ENCODE measurements at regions not wholly inside any gene's neighbourhood (a gene's known extent, or its start where the extent isn't known, plus 50 kb on each side); places are given as distances from the start of the nearest gene placed in this dataset.

GRCh38 chr12:59890896-59891579, 295.2 kb downstream of the SLC16A7 start:
- Histone ChIP-seq H3K27ac (ENCODE audit: low read depth in 1 of 2, low read length in 2 of 2) (no peak overlapping the region), H3K4me1 (ENCODE audit: control insufficient read depth in 4 of 4, insufficient read depth in 4 of 4, low read length in 3 of 4) (no peaks in the 10 kb centered on the region), H3K36me3 (ENCODE audit: control insufficient read depth in 4 of 4, insufficient read depth in 3 of 4, low read depth in 1 of 4, low read length in 3 of 4) (no peaks in the 10 kb centered on the region), H3K4me3 (ENCODE audit: low read depth in 1 of 3, low read length in 3 of 3) (no peak overlapping the region), H3K27me3 (ENCODE audit: control insufficient read depth in 4 of 4, insufficient read depth in 4 of 4, low read length in 3 of 4) (peaks cover 0 to 2% (median 0%) of the 10 kb centered on the region in 4 donors), H3K9me3 (ENCODE audit: control insufficient read depth in 4 of 4, low read length in 3 of 4) (no peaks in the 10 kb centered on the region), H3K9ac (ENCODE audit: low read depth in 1 of 2, low read length in 2 of 2) (no peak overlapping the region)
- TF ChIP-seq, protein P1, sequence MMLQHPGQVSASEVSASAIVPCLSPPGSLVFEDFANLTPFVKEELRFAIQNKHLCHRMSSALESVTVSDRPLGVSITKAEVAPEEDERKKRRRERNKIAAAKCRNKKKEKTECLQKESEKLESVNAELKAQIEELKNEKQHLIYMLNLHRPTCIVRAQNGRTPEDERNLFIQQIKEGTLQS (IDR thresholded peaks at IDR 0.05), result no peak
- TF ChIP-seq GABPA (IDR thresholded peaks at IDR 0.05 in 1 of 2, conservative IDR thresholded peaks at IDR 0.05 in 1 of 2) (no peak), TAF1 (conservative IDR thresholded peaks at IDR 0.05) (no peak), RXRA (IDR thresholded peaks at IDR 0.05) (no peak), CTCF (IDR thresholded peaks at IDR 0.05; ENCODE audit: low read depth, low read length, missing input control) (no peak), YY1 (IDR thresholded peaks at IDR 0.05) (no peak)
- TF ChIP-seq, protein P2, sequence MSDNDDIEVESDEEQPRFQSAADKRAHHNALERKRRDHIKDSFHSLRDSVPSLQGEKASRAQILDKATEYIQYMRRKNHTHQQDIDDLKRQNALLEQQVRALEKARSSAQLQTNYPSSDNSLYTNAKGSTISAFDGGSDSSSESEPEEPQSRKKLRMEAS (IDR thresholded peaks at IDR 0.05), result no peak
- WGBS, result 86% methylated on average over 3 of the region's 3 CpGs
- DNase-seq (ENCODE audit: low spot score), result no peak

GRCh38 chr12:59895166-59895775, 299.4 kb downstream of the SLC16A7 start:
- Histone ChIP-seq H3K9me3 (ENCODE audit: control insufficient read depth in 4 of 4, low read length in 3 of 4) (no peaks in the 10 kb centered on the region), H3K4me3 (ENCODE audit: low read depth in 1 of 3, low read length in 3 of 3) (no peak overlapping the region), H3K27ac (ENCODE audit: low read depth in 1 of 2, low read length in 2 of 2) (no peak overlapping the region), H3K9ac (ENCODE audit: low read depth in 1 of 2, low read length in 2 of 2) (no peak overlapping the region), H3K27me3 (ENCODE audit: control insufficient read depth in 4 of 4, insufficient read depth in 4 of 4, low read length in 3 of 4) (no peaks in the 10 kb centered on the region), H3K36me3 (ENCODE audit: control insufficient read depth in 4 of 4, insufficient read depth in 3 of 4, low read depth in 1 of 4, low read length in 3 of 4) (no peaks in the 10 kb centered on the region), H3K4me1 (ENCODE audit: control insufficient read depth in 4 of 4, insufficient read depth in 4 of 4, low read length in 3 of 4) (no peaks in the 10 kb centered on the region)
- DNase-seq (ENCODE audit: low spot score), result no peak
- TF ChIP-seq TAF1 (conservative IDR thresholded peaks at IDR 0.05), result no peak
- TF ChIP-seq, protein P1 (IDR thresholded peaks at IDR 0.05), result no peak
- TF ChIP-seq, protein P2 (IDR thresholded peaks at IDR 0.05), result no peak
- no peak for TF ChIP-seq EGR1 (IDR thresholded peaks at IDR 0.05; ENCODE audit: low read depth in 2 of 2)
- TF ChIP-seq CTCF (IDR thresholded peaks at IDR 0.05; ENCODE audit: low read depth, low read length, missing input control), result no peak
- TF ChIP-seq SP1 (IDR thresholded peaks at IDR 0.05), result no peak
- TF ChIP-seq, protein P3, sequence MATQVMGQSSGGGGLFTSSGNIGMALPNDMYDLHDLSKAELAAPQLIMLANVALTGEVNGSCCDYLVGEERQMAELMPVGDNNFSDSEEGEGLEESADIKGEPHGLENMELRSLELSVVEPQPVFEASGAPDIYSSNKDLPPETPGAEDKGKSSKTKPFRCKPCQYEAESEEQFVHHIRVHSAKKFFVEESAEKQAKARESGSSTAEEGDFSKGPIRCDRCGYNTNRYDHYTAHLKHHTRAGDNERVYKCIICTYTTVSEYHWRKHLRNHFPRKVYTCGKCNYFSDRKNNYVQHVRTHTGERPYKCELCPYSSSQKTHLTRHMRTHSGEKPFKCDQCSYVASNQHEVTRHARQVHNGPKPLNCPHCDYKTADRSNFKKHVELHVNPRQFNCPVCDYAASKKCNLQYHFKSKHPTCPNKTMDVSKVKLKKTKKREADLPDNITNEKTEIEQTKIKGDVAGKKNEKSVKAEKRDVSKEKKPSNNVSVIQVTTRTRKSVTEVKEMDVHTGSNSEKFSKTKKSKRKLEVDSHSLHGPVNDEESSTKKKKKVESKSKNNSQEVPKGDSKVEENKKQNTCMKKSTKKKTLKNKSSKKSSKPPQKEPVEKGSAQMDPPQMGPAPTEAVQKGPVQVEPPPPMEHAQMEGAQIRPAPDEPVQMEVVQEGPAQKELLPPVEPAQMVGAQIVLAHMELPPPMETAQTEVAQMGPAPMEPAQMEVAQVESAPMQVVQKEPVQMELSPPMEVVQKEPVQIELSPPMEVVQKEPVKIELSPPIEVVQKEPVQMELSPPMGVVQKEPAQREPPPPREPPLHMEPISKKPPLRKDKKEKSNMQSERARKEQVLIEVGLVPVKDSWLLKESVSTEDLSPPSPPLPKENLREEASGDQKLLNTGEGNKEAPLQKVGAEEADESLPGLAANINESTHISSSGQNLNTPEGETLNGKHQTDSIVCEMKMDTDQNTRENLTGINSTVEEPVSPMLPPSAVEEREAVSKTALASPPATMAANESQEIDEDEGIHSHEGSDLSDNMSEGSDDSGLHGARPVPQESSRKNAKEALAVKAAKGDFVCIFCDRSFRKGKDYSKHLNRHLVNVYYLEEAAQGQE (IDR thresholded peaks at IDR 0.05), result no peak
- no peak for TF ChIP-seq RAD21 (IDR thresholded peaks at IDR 0.05)
- TF ChIP-seq HNF4A (conservative IDR thresholded peaks at IDR 0.05), result no peak
- TF ChIP-seq FOXA1 (IDR thresholded peaks at IDR 0.05), result no peak
- no peak for TF ChIP-seq GABPA (IDR thresholded peaks at IDR 0.05 in 1 of 2, conservative IDR thresholded peaks at IDR 0.05 in 1 of 2)
- no peak for TF ChIP-seq RXRA (IDR thresholded peaks at IDR 0.05)
- TF ChIP-seq, protein P4, sequence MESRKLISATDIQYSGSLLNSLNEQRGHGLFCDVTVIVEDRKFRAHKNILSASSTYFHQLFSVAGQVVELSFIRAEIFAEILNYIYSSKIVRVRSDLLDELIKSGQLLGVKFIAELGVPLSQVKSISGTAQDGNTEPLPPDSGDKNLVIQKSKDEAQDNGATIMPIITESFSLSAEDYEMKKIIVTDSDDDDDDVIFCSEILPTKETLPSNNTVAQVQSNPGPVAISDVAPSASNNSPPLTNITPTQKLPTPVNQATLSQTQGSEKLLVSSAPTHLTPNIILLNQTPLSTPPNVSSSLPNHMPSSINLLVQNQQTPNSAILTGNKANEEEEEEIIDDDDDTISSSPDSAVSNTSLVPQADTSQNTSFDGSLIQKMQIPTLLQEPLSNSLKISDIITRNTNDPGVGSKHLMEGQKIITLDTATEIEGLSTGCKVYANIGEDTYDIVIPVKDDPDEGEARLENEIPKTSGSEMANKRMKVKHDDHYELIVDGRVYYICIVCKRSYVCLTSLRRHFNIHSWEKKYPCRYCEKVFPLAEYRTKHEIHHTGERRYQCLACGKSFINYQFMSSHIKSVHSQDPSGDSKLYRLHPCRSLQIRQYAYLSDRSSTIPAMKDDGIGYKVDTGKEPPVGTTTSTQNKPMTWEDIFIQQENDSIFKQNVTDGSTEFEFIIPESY (IDR thresholded peaks at IDR 0.05), result no peak
- TF ChIP-seq NR2F2 (IDR thresholded peaks at IDR 0.05), result no peak
- TF ChIP-seq JUND (IDR thresholded peaks at IDR 0.05), result no peak
- TF ChIP-seq YY1 (IDR thresholded peaks at IDR 0.05), result no peak
- no peak for TF ChIP-seq HNF4G (IDR thresholded peaks at IDR 0.05)
- TF ChIP-seq FOXA2 (IDR thresholded peaks at IDR 0.05), result no peak
- 80% methylated on average over 1 of the region's 1 CpG for WGBS
